Smooth muscle cell (in vitro differentiated cells): ENCODE measurements at regions not wholly inside any gene's neighbourhood (a gene's known extent, or its start where the extent isn't known, plus 50 kb on each side); places are given as distances from the start of the nearest gene placed in this dataset.

ENCODE experiments used
- DNase-seq: peaks from one replicate; lab custom pipeline; 2025; ENCODE audit not compliant: unreplicated experiment; lab: John Stamatoyannopoulos, UW
- H2AFZ ChIP-seq: fragments of 200-600 bp; sonication (generic); 2 replicates; pipeline ENCODE4 v1.6.0; 2016; ENCODE audit warnings: antibody characterized with exemption, low read depth, mild to moderate bottlenecking
- H3F3A ChIP-seq: fragments of 200-600 bp; sonication (generic); 2 replicates; pipeline ENCODE4 v1.6.0; 2017; ENCODE audit warnings: antibody characterized with exemption, low read depth
- H3K27ac ChIP-seq: fragments of 200-600 bp; sonication (generic); 2 replicates; pipeline ENCODE4 v1.5.1; 2016; ENCODE audit warnings: low read depth, mild to moderate bottlenecking
- H3K27me3 ChIP-seq: fragments of 200-600 bp; sonication (generic); 2 replicates; pipeline ENCODE4 v1.6.1; 2016; ENCODE audit warnings: low read depth, mild to moderate bottlenecking
- H3K36me3 ChIP-seq: fragments of 200-600 bp; sonication (generic); 2 replicates; pipeline ENCODE4 v1.5.1; 2016; ENCODE audit warnings: low read depth
- H3K4me1 ChIP-seq: fragments of 200-600 bp; sonication (generic); 2 replicates; pipeline ENCODE4 v1.5.1; 2016; ENCODE audit warnings: low read depth
- H3K4me2 ChIP-seq: fragments of 200-600 bp; sonication (generic); 2 replicates; pipeline ENCODE4 v1.6.0; 2016; ENCODE audit warnings: mild to moderate bottlenecking
- H3K4me3 ChIP-seq: fragments of 200-600 bp; sonication (generic); 2 replicates; pipeline ENCODE4 v1.5.1; 2016; ENCODE audit warnings: mild to moderate bottlenecking
- H3K79me2 ChIP-seq: fragments of 200-600 bp; sonication (generic); 2 replicates; pipeline ENCODE4 v1.6.0; 2016; ENCODE audit warnings: low read depth, mild to moderate bottlenecking
- H3K9ac ChIP-seq: fragments of 200-600 bp; sonication (generic); 2 replicates; pipeline ENCODE4 v1.6.0; 2016; ENCODE audit warnings: low read depth
- H3K9me3 ChIP-seq: fragments of 200-600 bp; sonication (generic); replicated peaks from 2 replicates; pipeline ENCODE4 v1.5.1; 2016; ENCODE audit warnings: low read depth
- H4K20me1 ChIP-seq: fragments of 200-600 bp; sonication (generic); 2 replicates; pipeline ENCODE4 v1.6.0; 2016; ENCODE audit warnings: low read depth
- WGBS: methylation state at CpG from one replicate; pipeline ENCODE4 v1.1.7; 2016; ENCODE audit warnings: low lambda C conversion rate; 5-methylcytosine and 5-hydroxymethylcytosine counted together
- TF ChIP-seq, protein P1 (sequence below): fragments of 200-600 bp; sonication (generic); IDR thresholded peaks from 2 replicates; pipeline ENCODE4 v1.5.1; 2017; ENCODE audit warnings: borderline replicate concordance, mild to moderate bottlenecking, antibody characterized with exemption; ENCODE audit not compliant: insufficient read depth, poor library complexity, severe bottlenecking

DNA sequence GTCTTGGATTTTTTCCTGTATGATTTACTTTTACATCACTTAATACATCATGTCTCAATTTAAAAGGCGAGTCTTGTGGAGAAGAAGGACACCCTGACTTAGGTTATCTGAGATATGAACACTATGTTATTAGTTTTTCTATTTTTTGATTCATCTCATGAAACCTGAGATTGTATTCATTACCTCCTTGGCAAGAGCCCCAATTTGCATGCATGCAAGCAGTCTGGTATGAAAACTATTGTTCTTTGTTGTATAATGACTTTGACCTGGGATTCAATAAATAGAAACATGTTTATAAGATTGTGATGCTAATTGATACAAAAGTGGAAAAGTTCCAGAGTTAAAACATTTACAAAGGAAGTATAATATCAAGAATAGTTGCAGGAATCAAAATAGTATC lies 576.1 kb downstream of the NOVA1 start:
- Histone ChIP-seq H3K4me1 (no peaks in the 10 kb centered on the region), H4K20me1 (no peaks in the 10 kb centered on the region), H3K27ac (no peak overlapping the region), H3F3A (no peaks in the 10 kb centered on the region), H3K4me3 (no peak overlapping the region), H3K36me3 (no peaks in the 10 kb centered on the region), H3K27me3 (no peaks in the 10 kb centered on the region), H3K4me2 (no peak overlapping the region), H3K9me3 (no peaks in the 10 kb centered on the region), H3K79me2 (no peaks in the 10 kb centered on the region), H3K9ac (no peak overlapping the region), H2AFZ (no peak overlapping the region)
- WGBS, result 74% methylated on average over 1 of the region's 1 CpG
- TF ChIP-seq, protein P1, sequence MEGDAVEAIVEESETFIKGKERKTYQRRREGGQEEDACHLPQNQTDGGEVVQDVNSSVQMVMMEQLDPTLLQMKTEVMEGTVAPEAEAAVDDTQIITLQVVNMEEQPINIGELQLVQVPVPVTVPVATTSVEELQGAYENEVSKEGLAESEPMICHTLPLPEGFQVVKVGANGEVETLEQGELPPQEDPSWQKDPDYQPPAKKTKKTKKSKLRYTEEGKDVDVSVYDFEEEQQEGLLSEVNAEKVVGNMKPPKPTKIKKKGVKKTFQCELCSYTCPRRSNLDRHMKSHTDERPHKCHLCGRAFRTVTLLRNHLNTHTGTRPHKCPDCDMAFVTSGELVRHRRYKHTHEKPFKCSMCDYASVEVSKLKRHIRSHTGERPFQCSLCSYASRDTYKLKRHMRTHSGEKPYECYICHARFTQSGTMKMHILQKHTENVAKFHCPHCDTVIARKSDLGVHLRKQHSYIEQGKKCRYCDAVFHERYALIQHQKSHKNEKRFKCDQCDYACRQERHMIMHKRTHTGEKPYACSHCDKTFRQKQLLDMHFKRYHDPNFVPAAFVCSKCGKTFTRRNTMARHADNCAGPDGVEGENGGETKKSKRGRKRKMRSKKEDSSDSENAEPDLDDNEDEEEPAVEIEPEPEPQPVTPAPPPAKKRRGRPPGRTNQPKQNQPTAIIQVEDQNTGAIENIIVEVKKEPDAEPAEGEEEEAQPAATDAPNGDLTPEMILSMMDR, result no peak
- no peak for DNase-seq

DNA sequence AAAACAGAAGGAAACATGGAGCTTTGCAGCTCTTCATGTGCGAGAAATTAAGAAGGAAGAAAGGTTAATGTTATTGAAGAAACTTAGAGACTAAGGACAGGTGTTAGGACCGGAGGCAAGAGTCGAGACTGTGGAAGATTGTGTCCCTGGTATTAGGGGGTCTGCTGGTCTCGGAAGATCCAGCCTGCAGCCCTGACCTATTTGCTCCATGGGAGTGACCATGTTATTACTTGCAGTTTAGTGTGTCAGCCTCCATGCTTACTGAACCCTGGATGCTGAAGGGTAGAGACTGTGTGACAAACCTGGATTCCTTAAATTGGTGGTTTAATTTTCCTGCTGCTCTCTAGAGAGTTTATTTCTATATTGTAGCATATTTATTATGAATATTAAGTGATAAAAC lies 580.6 kb downstream of the NOVA1 start:
- Histone ChIP-seq H3K4me3 (no peak overlapping the region), H3K79me2 (no peaks in the 10 kb centered on the region), H3K4me2 (no peak overlapping the region), H3K9me3 (no peaks in the 10 kb centered on the region), H3K9ac (no peak overlapping the region), H4K20me1 (no peaks in the 10 kb centered on the region), H3K27ac (no peak overlapping the region), H2AFZ (no peak overlapping the region), H3F3A (no peaks in the 10 kb centered on the region), H3K27me3 (no peaks in the 10 kb centered on the region), H3K4me1 (peaks cover 2% of the 10 kb centered on the region), H3K36me3 (no peaks in the 10 kb centered on the region)
- 87% methylated on average over 4 of the region's 4 CpGs for WGBS
- TF ChIP-seq, protein P1, result no peak
- DNase-seq, result no peak

DNA sequence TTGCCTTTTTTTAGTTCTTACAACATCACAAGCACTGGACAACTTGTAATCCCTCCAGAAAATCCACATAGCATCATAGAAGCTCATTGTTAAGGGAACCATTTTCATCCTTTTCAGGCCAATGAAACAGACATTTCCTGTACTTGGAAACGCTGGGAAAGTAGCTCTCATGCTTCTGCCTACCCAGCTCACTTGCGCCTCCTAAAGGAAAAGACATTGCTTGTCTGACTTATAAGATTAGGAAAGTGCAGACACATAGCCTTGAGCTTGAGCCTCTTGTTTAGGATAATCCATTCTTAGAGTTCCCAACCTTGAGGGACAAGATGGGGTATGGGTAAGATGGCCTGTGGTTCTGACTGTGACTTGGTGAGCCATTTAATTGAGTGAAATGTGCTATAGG lies 589.5 kb downstream of the NOVA1 start:
- Histone ChIP-seq H3K27me3 (peaks cover 3% of the 10 kb centered on the region), H2AFZ (no peak overlapping the region), H3K79me2 (no peaks in the 10 kb centered on the region), H3K4me3 (no peak overlapping the region), H3K9ac (no peak overlapping the region), H3K27ac (no peak overlapping the region), H3K4me2 (no peak overlapping the region), H3K36me3 (no peaks in the 10 kb centered on the region), H3F3A (no peaks in the 10 kb centered on the region), H3K4me1 (no peaks in the 10 kb centered on the region), H3K9me3 (no peaks in the 10 kb centered on the region), H4K20me1 (no peaks in the 10 kb centered on the region)
- TF ChIP-seq, protein P1, result peak; percentile 14
- no peak for DNase-seq
- 31% methylated on average over 2 of the region's 2 CpGs for WGBS

DNA sequence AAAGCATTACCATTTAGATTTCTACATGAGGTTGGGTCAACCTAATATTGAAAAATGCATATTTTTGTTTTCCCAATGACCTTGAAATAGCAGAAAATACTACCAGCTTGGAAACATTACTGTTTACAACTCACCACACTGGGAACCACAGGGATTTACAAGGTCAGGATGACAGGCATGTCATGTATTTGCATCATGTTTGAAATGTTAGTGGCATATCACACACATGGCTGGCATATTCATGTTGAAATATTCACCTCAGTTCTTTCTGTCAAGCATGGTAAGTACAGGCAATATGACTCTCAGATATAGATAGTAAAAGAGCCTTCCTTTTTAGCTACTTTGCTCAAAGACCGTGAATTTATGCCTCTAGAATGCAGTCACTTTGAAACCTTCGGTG lies 593.5 kb downstream of the NOVA1 start:
- no peaks in the 10 kb centered on the region for H3K4me1 ChIP-seq
- no peaks in the 10 kb centered on the region for H3K36me3 ChIP-seq
- H4K20me1 ChIP-seq, result no peaks in the 10 kb centered on the region
- H3F3A ChIP-seq, result no peaks in the 10 kb centered on the region
- no peaks in the 10 kb centered on the region for H3K9me3 ChIP-seq
- H2AFZ ChIP-seq, result no peak overlapping the region
- H3K4me2 ChIP-seq, result no peak overlapping the region
- H3K4me3 ChIP-seq, result no peak overlapping the region
- WGBS, result 94% methylated on average over 2 of the region's 2 CpGs
- TF ChIP-seq, protein P1, result no peak
- H3K27ac ChIP-seq, result no peak overlapping the region
- no peak for DNase-seq
- peaks cover 3% of the 10 kb centered on the region for H3K27me3 ChIP-seq
- no peak overlapping the region for H3K9ac ChIP-seq
- no peaks in the 10 kb centered on the region for H3K79me2 ChIP-seq
